EH (cell line): ENCODE measurements at regions not wholly inside any gene's neighbourhood (a gene's known extent, or its start where the extent isn't known, plus 50 kb on each side); places are given as distances from the start of the nearest gene placed in this dataset.
"Not testable (repeated sequence)": the region's sequence is repeated elsewhere in the genome, so short reads cannot be mapped to it uniquely, and the experiment has no call there.

Experiments used
- DNase-seq: peaks from one replicate; pipeline ENCODE4 v3.0.0-alpha.2; 2015; ENCODE audit warnings: low read depth

DNA sequence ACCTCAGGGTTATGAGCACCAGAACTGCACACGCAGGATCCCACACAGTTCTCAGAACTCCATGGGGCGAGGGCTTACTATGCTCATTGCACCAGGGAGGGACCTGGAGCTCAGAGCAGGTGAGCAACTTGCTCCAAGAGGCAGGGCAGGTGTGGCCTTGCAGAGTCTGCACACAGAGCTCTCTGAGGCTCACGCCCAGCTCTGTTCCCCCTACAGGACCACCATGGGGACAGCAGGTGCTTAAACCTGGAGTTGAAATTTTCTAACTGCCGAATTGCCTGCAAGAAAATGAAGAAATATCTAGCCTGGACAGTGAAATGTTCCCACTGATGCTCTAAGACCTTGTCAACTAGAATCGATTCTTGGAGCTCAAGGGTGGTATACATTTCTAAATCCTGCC lies 49.9 kb upstream of the MSMB start:
- DNase-seq, result not testable (repeated sequence)

DNA sequence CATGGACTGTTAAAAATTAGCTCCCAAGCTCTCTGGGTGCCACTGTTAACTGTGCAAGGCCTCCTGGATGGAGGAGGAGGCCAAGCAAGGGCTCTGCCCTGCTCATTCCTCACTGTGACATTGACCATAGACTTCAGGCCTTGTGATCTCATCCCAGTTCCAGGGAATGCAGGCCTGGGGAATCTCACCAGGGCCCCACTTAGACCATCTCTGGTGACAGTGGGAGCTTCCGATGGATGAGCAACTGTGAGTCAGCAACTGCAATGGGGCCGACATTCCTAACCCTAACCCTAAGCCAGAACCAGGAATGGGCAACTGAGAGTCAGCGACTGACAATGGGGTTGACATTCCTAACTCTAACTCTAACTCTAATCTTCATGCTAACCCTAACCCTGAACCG lies 50.4 kb upstream of the MSMB start:
- DNase-seq, result peak; percentile 91

DNA sequence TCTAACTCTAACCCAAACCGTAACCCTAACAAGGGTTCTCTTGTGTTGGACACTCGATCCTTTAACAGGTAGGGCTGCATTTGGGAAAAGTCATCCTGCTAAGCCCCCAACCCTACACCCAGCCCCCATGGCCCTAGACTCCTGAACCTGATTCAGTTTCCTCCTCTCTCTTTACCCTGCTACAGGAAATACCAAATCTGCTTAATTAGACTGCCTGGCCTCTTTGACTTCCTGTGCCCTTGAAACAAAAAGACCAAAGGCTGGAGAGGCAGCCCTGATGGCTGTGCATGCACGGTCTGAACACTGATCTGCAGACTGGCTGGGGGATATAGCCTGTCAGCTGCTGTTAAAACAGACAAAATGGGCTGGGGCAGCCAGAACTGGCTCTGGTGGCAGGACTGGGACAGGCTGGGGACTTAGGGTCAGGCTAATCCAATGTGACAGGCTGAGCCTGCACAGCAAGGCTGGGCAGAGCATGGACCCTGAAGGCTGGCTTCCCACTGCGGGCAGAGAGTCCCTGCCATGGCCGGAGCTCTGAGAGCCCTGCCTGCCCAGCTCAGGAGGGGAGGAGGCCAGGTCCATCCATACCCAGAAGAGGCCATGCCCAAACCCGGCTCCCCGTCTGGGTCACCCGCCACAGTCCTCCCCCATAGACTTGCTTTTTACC lies 51.0 kb upstream of the MSMB start:
- DNase-seq, result peak; percentile 57

DNA sequence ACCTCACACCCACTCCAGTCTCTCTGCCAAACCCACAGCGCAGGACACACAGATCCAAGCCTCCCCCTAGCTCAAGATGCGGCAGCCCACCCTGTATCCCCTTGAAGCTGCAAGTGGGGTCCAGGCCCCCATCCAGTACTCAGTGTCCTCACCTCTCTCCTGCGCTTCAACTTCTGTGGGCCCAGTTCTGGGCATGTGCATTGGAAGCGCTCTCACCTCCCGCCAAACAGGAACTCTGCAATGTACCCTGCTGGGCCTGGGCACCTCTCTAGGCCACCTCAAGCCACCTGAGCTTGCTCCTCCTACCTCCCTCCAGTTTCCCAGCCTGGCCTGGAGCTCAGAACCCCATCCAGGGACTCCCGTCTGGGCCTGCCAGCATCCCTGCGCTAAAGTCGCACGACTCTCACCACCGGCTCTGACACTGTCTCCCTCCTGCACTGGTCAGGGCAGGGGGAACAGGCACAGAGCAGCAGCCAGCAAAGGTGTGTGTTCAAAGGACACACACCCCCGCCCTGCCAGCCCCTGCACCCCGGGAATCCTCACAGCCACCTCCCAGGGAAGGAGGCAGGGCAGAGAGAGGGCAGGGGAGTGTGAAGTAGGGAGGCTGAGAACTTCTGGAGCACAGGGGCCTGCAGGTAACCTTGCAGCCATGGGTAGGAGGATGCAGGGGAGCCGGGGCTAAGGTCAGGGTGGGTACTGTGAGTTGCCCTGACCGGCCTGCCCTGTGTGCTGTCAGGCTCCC lies 51.7 kb upstream of the MSMB start:
- no peak for DNase-seq

DNA sequence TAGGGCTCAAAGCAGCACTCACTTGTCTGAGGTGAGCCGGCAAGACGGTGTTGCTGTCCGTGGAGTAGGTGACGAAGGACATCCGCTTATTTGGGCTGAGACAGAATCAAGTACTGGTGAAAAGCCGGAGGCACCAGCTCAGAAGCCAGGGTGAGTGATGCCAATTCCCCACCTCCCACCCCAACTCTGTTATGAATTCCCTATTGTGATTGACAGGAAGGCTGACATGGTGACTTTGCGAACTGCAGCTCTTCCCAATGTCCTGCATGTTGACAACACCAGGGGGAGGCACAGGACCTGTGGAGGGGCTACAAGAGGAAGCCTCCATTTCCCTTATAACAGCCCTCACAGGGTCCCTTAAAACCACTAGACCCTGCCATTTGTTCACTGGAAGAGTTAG lies 52.3 kb upstream of the MSMB start:
- no peak for DNase-seq

DNA sequence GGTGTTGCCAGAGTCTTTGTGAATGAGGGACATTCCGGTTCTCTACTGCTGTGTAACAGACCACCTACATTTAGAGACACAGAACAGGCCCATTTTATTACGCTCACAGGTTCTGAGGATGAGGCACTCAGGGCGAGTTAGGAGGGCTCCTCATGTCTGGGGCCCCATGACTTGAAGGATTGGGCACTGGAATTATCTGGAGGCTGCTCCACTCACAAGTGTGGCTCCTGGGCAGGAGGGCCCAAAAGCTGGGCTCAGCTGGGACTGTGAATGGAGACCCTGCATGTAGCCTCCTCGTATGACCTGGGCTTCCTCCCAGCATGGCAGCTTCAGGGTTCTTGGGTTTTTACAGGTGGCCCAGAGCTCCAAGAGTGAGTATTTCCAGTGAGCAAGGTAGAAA lies 52.9 kb upstream of the MSMB start:
- not testable (repeated sequence) for DNase-seq

DNA sequence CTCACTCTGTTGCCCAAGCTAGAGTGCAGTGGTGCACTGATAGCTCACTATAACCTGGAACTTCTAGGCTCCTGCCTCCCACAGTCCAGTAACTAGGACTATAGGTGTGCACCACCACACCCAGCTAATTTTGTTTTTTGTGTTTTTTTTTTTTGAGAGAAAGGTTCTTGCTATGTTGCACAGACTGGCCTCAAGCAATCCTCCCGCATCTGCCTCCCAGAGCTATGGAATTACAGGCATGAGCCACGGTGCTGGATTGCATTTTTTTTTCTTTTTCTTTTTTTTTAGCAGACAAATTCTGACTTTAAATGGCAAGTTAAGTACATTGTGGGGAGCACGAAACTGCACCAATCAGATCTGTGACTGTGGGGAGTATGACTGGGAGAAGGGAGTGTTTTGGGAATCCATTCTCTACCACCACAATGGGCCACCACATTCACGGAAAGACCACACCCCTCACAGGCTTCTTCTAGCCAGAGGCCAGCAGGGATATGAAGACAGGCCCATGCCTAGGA lies 58.1 kb upstream of the MSMB start:
- peak; percentile 57 for DNase-seq

DNA sequence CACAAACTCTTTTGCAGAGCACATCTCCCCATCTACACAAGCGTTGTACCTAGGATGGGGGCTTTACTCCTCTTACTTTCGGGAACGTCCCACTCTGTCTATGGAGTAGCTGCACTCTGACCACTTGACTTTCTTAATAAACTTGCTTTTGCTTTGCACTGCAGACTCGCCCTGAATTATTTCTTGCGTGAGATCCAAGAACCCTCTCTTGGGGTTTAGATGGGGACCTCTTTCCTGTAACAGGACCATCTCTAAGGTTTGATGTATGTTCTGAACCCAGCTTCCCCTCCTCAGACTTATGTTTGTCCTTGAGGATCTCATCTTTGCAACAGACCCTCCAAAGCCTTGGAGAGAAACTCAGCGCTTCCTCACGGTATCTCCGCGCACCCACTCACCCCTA lies 59.3 kb upstream of the MSMB start:
- not testable (repeated sequence) for DNase-seq

DNA sequence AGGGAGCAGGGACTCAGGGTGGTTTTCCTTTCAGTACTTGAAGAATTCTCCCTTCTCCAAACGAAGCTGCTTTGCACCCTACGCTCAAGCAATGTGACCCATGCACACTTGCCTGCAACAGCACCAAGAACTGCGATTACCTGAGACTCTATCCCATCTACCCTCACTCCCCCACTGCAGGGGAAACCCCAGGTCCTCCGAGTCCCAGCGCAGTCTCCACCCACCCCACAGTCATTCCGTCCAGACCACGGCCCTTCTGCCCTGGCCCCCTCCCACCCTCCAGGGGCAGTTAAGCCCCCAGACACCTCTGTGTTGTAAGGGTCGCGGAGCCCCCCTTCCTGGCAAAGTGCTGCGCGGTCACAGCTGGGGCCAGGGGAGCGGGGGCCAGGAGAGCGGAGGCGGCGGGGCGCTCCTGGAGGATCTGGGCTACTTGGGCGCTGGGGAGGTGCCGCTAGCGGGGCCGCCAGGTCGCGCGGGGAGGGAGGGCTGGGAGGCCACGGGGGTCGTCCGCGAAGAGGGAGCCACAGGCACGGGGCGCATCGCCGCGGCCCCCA lies 59.9 kb upstream of the MSMB start:
- DNase-seq, result not testable (repeated sequence)

DNA sequence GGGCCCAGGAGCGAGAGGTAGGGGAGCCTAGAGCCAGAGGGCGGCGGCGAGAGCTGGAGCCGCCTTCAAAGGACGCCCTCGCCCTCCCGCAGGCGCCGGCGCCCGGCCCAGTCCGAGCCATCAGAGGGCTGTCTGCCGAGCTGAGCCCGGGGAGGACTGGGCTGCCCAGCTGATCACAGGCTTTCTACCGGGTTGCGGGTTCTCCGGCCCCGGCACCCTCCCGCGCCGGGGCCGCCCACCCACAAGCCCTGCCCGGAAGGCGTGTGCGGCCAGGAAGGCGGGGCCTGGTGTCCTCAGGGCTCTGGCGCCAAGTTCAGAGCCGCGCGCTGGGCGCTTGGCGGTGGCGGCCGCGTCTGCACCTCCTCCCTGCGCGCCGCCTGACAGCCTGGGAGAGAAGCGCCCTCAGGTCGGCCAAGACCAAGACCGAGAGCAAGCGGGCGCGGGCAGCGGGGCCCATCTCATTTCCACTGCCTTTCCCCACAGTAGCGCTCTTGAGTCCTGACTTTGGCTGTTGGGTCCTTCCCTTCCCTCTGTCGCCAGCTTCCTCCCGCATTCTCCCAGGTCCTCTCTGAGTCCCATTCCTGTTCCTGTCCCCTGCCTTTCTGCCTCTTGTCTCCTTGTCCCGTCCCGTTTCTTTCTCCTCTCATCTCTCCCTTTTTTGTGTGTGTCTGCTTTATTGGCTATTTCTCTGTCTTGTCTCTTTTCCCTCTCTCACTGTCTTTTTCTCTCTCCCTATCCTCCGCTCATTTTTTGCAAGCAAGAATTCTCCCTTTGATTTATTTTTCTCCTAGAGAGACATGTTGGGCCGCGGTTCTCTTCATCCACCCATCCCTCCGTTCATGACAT lies 60.6 kb upstream of the MSMB start:
- DNase-seq, result peak; percentile 77

DNA sequence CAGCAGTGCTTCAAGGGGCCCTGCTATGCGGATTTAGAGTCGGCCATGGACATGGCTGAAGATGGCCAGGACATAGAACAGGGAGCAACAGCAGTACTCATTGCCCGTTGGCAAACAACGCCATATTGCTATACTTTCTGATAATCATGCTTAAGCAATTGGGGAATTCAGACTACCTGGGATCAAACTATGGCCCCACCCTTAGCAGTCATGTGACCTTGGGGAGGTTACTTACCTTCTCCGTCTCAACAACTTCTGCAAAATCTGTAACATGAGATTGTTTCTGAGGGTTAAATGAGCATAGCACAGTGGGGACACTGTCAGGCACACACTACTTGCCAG lies 62.1 kb upstream of the MSMB start:
- not testable (repeated sequence) for DNase-seq

DNA sequence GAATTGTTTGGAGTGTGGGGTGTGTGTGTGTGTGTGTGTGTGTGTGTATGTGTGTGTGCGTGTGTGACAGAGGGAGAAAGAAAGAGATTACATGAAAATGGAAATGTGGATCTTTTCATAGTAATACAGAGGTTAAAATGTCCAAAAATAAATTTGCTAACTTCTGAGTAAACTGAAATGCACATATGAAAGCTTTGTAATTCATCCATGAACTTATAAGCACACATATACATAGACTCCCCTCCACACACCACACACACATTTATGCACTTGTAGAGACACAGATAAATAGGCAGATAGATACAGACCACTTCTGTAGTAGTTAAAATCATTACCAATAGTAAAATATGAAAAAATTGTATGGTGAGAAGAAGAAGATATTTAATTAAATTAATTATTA lies 108.2 kb upstream of the MSMB start:
- DNase-seq, result not testable (repeated sequence)

DNA sequence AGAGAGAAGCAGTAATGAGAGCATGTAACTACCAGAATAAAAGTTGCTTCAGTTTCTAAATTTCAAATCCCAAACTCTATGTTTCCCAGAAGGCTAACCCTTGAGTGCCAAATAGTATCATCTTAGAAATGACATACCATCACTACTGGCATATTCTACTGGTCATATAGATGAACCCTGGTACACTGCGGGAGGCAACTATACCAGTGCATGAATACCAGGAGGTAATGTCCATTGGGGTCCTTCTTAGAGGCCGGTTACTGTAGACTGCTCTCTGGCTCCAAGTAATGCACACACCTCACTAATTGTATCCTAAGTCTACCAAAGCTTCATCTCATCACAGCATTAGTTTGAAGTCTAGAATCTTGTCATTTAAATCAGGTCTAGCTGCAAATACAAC lies 108.6 kb upstream of the MSMB start:
- not testable (repeated sequence) for DNase-seq

DNA sequence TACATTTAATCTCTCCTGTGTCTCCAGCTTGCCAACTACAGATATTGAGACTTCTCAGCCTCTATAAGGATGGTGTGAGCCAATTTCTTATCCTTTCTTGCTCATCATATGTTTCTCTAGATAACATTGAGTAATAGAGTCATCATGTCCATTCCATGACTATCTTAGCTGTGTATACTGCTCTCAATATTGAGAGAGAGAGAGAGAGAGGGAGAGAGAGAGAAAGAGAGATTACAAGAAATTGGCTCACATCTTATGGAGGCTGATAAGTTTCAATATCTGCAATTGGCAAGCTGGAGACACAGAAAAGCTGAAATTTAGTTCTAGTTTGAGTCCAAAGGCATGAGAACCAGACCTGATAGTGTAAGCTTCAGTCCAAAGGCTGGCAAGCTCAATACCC lies 110.8 kb upstream of the MSMB start:
- not testable (repeated sequence) for DNase-seq

DNA sequence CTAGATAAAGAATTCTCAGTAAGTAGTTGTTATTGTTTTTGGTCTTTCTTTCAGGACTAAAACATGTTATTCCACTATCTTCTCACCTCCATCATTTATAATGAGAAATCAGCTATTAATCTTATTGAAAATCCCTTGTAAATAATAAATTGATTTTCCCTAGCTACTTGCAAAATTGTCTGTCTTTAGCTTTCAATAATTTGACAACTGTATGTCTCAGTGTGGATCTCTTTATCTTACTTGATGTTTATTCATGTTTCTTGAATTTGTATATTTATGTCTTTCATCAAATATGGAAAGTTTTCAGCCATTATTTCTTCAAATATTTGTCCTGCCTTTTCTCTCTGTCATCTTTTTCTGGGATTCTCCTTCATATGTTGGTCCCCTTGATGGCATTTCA lies 117.1 kb upstream of the ANTXRL start:
- DNase-seq, result no peak

DNA sequence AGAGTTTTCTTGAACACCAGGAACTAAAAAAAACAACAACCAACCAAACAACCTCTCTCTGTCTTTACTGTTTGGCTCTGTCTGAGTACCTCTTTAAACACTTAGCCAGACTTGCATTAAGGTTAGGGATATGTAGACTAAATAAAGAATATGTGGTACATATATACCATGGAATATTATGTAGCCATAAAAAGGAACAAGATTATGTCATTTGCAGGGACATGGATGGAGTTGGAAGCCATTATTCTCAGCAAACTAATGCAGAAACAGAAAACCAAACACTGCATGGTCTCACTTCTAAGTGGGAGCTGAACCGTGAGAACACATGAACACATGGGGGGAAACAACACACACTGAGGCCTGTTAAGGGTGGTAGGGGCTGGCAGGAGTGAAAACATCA lies 116.0 kb upstream of the ANTXRL start:
- DNase-seq, result no peak

DNA sequence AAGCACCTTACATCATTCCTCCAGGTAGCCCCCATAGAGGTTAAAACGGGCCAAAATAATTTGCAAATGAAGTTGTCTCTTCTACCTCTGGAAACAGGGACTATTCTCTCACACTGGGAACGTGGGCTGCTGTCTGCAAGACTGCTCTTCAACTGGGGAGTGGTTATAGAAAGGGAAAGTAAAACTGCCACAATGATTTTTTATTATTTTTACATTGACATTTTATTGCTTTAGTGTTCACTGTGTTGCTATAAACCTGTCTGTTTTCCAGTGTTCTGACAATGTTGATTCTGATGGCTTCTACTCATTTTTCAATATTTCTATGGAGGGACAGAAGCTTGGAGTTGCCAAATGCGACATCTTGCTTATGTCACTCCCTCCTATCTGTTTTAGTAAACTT lies 115.1 kb upstream of the ANTXRL start:
- no peak for DNase-seq

DNA sequence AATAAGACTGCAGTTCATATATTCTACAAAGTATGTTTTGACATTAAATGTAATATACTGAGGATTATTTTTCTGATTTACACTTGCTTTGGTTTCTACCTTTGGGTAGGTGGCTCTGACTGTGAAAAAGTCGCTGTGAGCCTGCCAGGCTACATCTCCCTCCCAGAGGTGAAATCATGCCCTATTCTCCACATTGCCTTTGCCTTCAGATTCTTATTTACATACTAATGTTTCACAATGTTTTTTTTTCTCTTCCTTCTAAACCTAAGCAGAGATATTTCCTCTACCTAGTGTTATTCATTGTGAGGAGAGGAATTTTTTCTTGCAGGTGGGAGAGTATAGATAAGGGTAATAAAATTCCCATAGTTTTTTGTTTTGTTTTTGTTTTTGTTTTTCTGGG lies 111.5 kb upstream of the ANTXRL start:
- DNase-seq, result no peak

DNA sequence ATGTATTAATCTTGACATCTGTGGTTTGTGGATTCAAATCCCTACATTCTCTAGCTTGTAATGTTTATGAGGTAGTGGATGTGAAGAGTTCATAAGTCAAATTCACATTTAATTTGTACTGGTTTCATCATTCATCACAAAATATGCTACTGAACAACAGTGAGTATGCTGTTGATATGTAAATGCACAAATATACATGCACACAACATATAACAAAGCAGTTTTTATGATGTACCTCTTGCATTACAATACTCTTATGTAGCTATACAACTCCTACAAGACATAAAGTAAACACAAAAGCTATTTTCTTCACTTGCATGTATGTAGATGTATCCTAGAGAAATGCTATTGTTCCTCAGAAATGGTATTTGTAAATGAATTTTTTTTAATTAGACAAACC lies 111.0 kb upstream of the ANTXRL start:
- no peak for DNase-seq

DNA sequence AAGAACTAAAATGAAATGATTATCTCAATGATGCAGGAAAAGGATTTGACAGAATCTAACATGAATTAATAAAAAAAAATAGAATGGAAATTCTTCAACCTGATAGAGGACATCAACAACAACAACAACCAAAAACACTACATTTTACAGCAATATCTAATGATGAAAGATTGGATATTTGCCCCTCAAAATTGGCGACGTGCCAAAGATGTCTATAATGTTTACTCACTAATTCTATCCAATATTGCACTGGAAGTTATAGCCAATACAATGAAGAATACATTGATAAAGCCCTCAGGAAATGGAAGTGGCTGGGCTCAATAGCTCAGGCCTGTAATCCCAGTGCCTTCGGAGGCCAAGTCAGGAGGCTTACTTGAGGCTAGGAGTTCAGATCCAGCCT lies 99.4 kb upstream of the ANTXRL start:
- not testable (repeated sequence) for DNase-seq

DNA sequence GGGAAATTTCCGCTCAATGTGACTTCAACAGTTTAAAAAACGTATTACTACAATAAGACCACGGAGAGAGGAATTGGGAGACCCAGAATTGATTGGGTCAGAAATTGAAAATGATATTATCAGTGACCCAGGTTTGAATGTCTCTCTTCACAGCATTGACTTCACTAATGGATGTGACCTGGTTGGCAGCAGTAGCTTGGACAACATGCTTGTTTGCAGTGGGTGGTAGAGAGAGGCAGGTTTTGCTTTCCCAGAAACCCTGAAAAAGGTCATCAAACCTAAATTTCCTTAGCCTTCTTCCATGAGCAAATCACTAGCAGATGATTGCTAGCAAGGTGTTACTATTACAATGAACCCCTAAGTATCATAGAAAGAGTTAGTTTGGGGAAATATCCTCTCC lies 89.7 kb upstream of the ANTXRL start:
- DNase-seq, result no peak

DNA sequence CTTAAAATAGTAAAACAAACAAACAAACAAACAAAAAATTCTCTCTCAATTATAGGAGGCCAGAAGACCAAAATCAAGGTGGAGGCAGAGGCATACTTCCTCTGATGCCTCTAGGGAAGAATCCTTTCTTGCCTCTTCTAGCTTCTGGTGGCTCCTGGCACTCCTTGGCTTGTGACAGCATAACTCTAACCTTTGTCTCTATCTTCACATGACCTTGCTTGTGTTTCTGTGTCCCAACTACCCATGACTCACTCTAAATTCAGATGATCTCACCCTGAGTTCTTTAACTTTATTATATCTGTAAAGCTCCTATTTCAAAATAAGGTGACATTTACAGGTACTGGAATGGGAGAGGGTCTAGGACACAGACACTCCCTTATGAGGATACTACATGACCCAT lies 88.3 kb upstream of the ANTXRL start:
- no peak for DNase-seq

DNA sequence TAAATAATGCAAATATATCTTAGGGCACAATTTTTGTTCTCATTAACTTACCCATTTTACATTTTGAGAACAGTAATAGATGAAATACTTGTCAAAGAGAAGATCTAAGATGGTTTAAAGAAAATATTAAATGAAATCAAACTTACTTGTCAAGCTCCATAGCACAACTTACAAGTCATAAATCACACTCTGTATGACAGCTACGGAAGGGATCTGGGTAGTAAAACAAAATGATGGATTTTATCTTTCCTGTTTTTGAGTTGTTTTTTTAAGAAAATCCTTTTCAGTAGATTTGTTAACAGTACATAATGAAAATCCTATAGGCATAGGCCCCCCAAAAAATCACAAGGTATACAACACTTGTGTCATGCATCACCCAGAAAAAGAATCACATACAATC lies 84.4 kb upstream of the ANTXRL start:
- DNase-seq, result not testable (repeated sequence)
